Gastrocnemius medialis (tissue), 4 donors: ENCODE measurements at regions not wholly inside any gene's neighbourhood (a gene's known extent, or its start where the extent isn't known, plus 50 kb on each side); places are given as distances from the start of the nearest gene placed in this dataset.

Source experiments
- POLR2A ChIP-seq, 2 donors: fragments of 450-650 bp; IDR thresholded peaks; one replicate each; pipeline ENCODE4 v1.6.1; 2017; ENCODE audit warnings: antibody characterized with exemption in 2 of 2, mild to moderate bottlenecking in 2 of 2, moderate library complexity in 2 of 2
- TF ChIP-seq, protein P1 (sequence below), 5 experiments: fragments of 450-650 bp in 3 of 5; fragments of 200-600 bp in 2 of 5; sonication (generic) in 2 of 5; IDR thresholded peaks in 4 of 5; conservative IDR thresholded peaks in 1 of 5; 1 replicate in 4 of 5; 2 replicates in 1 of 5; pipeline ENCODE4 v1.5.1; 2016 to 2019; ENCODE audit warnings: antibody characterized with exemption in 5 of 5, mild to moderate bottlenecking in 3 of 5, moderate library complexity in 3 of 5

DNA sequence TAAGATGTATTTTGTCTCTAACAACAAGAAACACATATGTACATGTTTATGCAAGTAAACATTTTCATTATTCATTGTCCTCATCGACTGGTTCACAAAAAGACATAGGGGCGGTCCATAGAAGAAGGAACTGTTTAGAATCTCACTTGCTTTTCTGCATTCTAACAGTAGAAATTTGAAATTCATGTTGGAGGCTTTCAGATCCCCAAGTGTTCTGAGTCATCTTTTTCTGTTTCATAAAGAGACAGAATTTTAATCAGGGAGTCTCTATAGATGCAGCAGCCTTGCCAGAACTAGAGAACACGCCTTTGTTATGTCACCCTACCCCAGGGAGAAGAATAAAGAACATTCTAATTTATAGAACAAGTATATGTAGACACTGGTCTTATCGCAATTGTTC lies 324.3 kb downstream of the GABRG2 start:
- TF ChIP-seq, protein P1, sequence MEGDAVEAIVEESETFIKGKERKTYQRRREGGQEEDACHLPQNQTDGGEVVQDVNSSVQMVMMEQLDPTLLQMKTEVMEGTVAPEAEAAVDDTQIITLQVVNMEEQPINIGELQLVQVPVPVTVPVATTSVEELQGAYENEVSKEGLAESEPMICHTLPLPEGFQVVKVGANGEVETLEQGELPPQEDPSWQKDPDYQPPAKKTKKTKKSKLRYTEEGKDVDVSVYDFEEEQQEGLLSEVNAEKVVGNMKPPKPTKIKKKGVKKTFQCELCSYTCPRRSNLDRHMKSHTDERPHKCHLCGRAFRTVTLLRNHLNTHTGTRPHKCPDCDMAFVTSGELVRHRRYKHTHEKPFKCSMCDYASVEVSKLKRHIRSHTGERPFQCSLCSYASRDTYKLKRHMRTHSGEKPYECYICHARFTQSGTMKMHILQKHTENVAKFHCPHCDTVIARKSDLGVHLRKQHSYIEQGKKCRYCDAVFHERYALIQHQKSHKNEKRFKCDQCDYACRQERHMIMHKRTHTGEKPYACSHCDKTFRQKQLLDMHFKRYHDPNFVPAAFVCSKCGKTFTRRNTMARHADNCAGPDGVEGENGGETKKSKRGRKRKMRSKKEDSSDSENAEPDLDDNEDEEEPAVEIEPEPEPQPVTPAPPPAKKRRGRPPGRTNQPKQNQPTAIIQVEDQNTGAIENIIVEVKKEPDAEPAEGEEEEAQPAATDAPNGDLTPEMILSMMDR (IDR thresholded peaks at IDR 0.05 in 4 of 5, conservative IDR thresholded peaks at IDR 0.05 in 1 of 5), result no peak
- no peak for TF ChIP-seq POLR2A (IDR thresholded peaks at IDR 0.05)
